Keratinocyte (primary cell): ENCODE measurements at regions not wholly inside any gene's neighbourhood (a gene's known extent, or its start where the extent isn't known, plus 50 kb on each side); places are given as distances from the start of the nearest gene placed in this dataset.

ENCODE experiments used
- DNase-seq: peaks from one replicate; pipeline ENCODE4 v3.0.0-alpha.2; 2011; ENCODE audit warnings: low read depth, missing footprints, low spot score
- FAIRE-seq: peaks from 2 replicates; lab custom pipeline; 2011; peaks lifted over from hg19 to GRCh38; lab: Jason Lieb, UNC
- H2AFZ ChIP-seq: 2 replicates; pipeline ENCODE4 v1.6.0; 2012; ENCODE audit warnings: low read length, control low read depth, inconsistent platforms; ENCODE audit not compliant: control insufficient read depth
- H3K27ac ChIP-seq: 2 replicates; pipeline ENCODE4 v1.5.1; 2011; ENCODE audit warnings: low read length; ENCODE audit not compliant: control insufficient read depth, insufficient read depth
- H3K27me3 ChIP-seq: 3 replicates; pipeline ENCODE4 v1.6.0; 2011; ENCODE audit warnings: low read length; ENCODE audit not compliant: control insufficient read depth, insufficient read depth; ENCODE audit errors: extremely low read depth
- H3K36me3 ChIP-seq, 2 experiments: 2 replicates in 1 of 2; 3 replicates in 1 of 2; pipeline ENCODE4 v1.5.1; 2011; ENCODE audit warnings: low read length in 2 of 2, mild to moderate bottlenecking in 1 of 2; ENCODE audit not compliant: control insufficient read depth in 2 of 2, insufficient read depth in 2 of 2; ENCODE audit errors: extremely low read depth in 1 of 2
- H3K4me1 ChIP-seq: 3 replicates; pipeline ENCODE4 v1.5.1; 2011; ENCODE audit warnings: low read length; ENCODE audit not compliant: control insufficient read depth, insufficient read depth; ENCODE audit errors: extremely low read depth
- H3K4me2 ChIP-seq: 3 replicates; pipeline ENCODE4 v1.6.0; 2011; ENCODE audit warnings: low read depth, low read length; ENCODE audit not compliant: control insufficient read depth, insufficient read depth; ENCODE audit errors: extremely low read depth
- H3K4me3 ChIP-seq, 3 experiments: fragments of 200-600 bp in 1 of 3; sonication (generic) in 1 of 3; 2 replicates in 2 of 3; 3 replicates in 1 of 3; pipeline ENCODE4 v1.5.1; 2011 to 2016; ENCODE audit warnings: low read length in 3 of 3, mild to moderate bottlenecking in 3 of 3, control low read depth in 2 of 3, inconsistent platforms in 1 of 3, low read depth in 1 of 3, mixed read lengths in 1 of 3, mixed run types in 1 of 3, moderate library complexity in 1 of 3; ENCODE audit not compliant: control insufficient read depth in 2 of 3, insufficient read depth in 2 of 3; ENCODE audit errors: extremely low read depth in 1 of 3
- H3K79me2 ChIP-seq: 2 replicates; pipeline ENCODE4 v1.6.0; 2012; ENCODE audit warnings: low read length; ENCODE audit not compliant: control insufficient read depth, insufficient read depth
- H3K9ac ChIP-seq: 3 replicates; pipeline ENCODE4 v1.6.0; 2011; ENCODE audit warnings: low read length; ENCODE audit not compliant: control insufficient read depth, insufficient read depth; ENCODE audit errors: extremely low read depth
- H3K9me1 ChIP-seq: 3 replicates; pipeline ENCODE4 v1.6.0; 2011; ENCODE audit warnings: low read length; ENCODE audit not compliant: control insufficient read depth, insufficient read depth; ENCODE audit errors: extremely low read depth
- H3K9me3 ChIP-seq: 2 replicates; pipeline ENCODE4 v1.5.1; 2012; ENCODE audit warnings: low read depth, low read length; ENCODE audit not compliant: control insufficient read depth
- H4K20me1 ChIP-seq: 3 replicates; pipeline ENCODE4 v1.6.0; 2011; ENCODE audit warnings: low read length; ENCODE audit not compliant: control insufficient read depth, insufficient read depth; ENCODE audit errors: extremely low read depth
- CTCF ChIP-seq, 3 experiments: IDR thresholded peaks in 1 of 3; conservative IDR thresholded peaks in 1 of 3; optimal IDR thresholded peaks in 1 of 3; 2 replicates in 2 of 3; 3 replicates in 1 of 3; pipeline versions ENCODE3 to v1.5.1; 2011; ENCODE audit warnings: low read length in 3 of 3, mild to moderate bottlenecking in 3 of 3, moderate library complexity in 2 of 3, control low read depth in 1 of 3, inconsistent platforms in 1 of 3; ENCODE audit not compliant: insufficient read depth in 2 of 3; ENCODE audit errors: extremely low read depth in 1 of 3
- EZH2 ChIP-seq: IDR thresholded peaks from one replicate; pipeline ENCODE4 v1.6.1; 2012; ENCODE audit warnings: inconsistent platforms, mild to moderate bottlenecking, low read length, moderate library complexity
- dilution Hi-C: fragments of 300-500 bp; cut with MboI; formaldehyde crosslinking; loops from one replicate; pipeline ENCODE4 v1.7.0; 2020; ENCODE audit warnings: low sequenced_read_pairs; ENCODE audit not compliant: extremely low pct_ligation_motif_present

GRCh38 chr2:19442731-19443130, 84.3 kb upstream of the OSR1 start:
- DNase-seq = no peak
- Histone ChIP-seq H3K27ac (no peak overlapping the region), H3K4me2 (no peak overlapping the region), H3K4me3 (no peak overlapping the region), H3K4me1 (no peaks in the 10 kb centered on the region), H3K9me3 (no peaks in the 10 kb centered on the region), H3K79me2 (no peaks in the 10 kb centered on the region), H3K27me3 (no peaks in the 10 kb centered on the region), H3K9me1 (no peaks in the 10 kb centered on the region), H3K36me3 (no peaks in the 10 kb centered on the region), H3K9ac (no peak overlapping the region), H4K20me1 (no peaks in the 10 kb centered on the region), H2AFZ (no peak overlapping the region)
- no peak for FAIRE-seq
- TF ChIP-seq CTCF (optimal IDR thresholded peaks at IDR 0.05 in 1 of 3, IDR thresholded peaks at IDR 0.05 in 1 of 3, conservative IDR thresholded peaks at IDR 0.05 in 1 of 3; ENCODE audit: extremely low read depth in 1 of 3, insufficient read depth in 2 of 3, low read length in 3 of 3) (no peak), EZH2 (no peak)
- dilution Hi-C loops = no loop called here

- Histone ChIP-seq H3K36me3 (no peaks in the 10 kb centered on the region), H3K27ac (no peak overlapping the region), H4K20me1 (no peaks in the 10 kb centered on the region), H3K27me3 (peaks cover 3% of the 10 kb centered on the region), H3K9me3 (no peaks in the 10 kb centered on the region), H3K4me3 (no peak overlapping the region), H3K79me2 (no peaks in the 10 kb centered on the region), H3K4me1 (no peaks in the 10 kb centered on the region), H3K9ac (no peak overlapping the region), H3K4me2 (no peak overlapping the region), H2AFZ (no peak overlapping the region), H3K9me1 (no peaks in the 10 kb centered on the region)
- FAIRE-seq (no peak), DNase-seq (no peak)
- dilution Hi-C loops = no loop called here
- TF ChIP-seq EZH2 (no peak), CTCF (optimal IDR thresholded peaks at IDR 0.05 in 1 of 3, IDR thresholded peaks at IDR 0.05 in 1 of 3, conservative IDR thresholded peaks at IDR 0.05 in 1 of 3; ENCODE audit: extremely low read depth in 1 of 3, insufficient read depth in 2 of 3, low read length in 3 of 3) (no peak)
Measured at GRCh38 chr2:19439081-19439480, 80.7 kb upstream of the OSR1 start.
